Endodermal cell (in vitro differentiated cells): ENCODE measurements at regions not wholly inside any gene's neighbourhood (a gene's known extent, or its start where the extent isn't known, plus 50 kb on each side); places are given as distances from the start of the nearest gene placed in this dataset.

Experiments used
- DNase-seq: peaks from one replicate; pipeline ENCODE4 v3.0.0-alpha.2; 2017
- H3K27ac ChIP-seq: 2 replicates; pipeline ENCODE4 v1.5.1; 2013; ENCODE audit warnings: mild to moderate bottlenecking, low read depth, low read length, moderate library complexity
- H3K27me3 ChIP-seq: 2 replicates; pipeline ENCODE4 v1.6.1; 2013; ENCODE audit warnings: mild to moderate bottlenecking, low read length, moderate library complexity; ENCODE audit not compliant: insufficient read depth, control insufficient read depth, poor library complexity, severe bottlenecking
- H3K36me3 ChIP-seq: 2 replicates; pipeline ENCODE4 v1.7.0; 2013; ENCODE audit warnings: mild to moderate bottlenecking, low read length, moderate library complexity; ENCODE audit not compliant: control insufficient read depth, insufficient read depth
- H3K4me1 ChIP-seq: one replicate; pipeline ENCODE4 v1.7.0; 2013; ENCODE audit warnings: low read length; ENCODE audit not compliant: control insufficient read depth, insufficient read depth
- H3K4me3 ChIP-seq: 2 replicates; pipeline ENCODE4 v1.5.1; 2013; ENCODE audit warnings: mild to moderate bottlenecking, low read length, moderate library complexity
- H3K9ac ChIP-seq: 2 replicates; pipeline ENCODE4 v1.6.1; 2013; ENCODE audit warnings: mild to moderate bottlenecking, low read length, moderate library complexity; ENCODE audit not compliant: poor library complexity, severe bottlenecking; ENCODE audit errors: extremely low read depth
- H3K9me3 ChIP-seq: 2 replicates; pipeline ENCODE4 v1.6.1; 2013; ENCODE audit warnings: mild to moderate bottlenecking, low read length, moderate library complexity; ENCODE audit not compliant: control insufficient read depth
- H3K27ac Mint-ChIP-seq: 2 replicates; pipeline ENCODE4 v1.8.0; 2020; ENCODE audit warnings: mixed read lengths
- H3K27me3 Mint-ChIP-seq: 2 replicates; pipeline ENCODE4 v1.8.0; 2021; ENCODE audit warnings: mild to moderate bottlenecking, mixed read lengths; ENCODE audit not compliant: insufficient read depth
- H3K36me3 Mint-ChIP-seq: 2 replicates; pipeline ENCODE4 v1.8.0; 2020; ENCODE audit warnings: low read depth, mixed read lengths
- H3K4me1 Mint-ChIP-seq: 2 replicates; pipeline ENCODE4 v1.8.0; 2020; ENCODE audit warnings: mixed read lengths
- H3K4me3 Mint-ChIP-seq: 2 replicates; pipeline ENCODE4 v1.8.0; 2020; ENCODE audit warnings: mild to moderate bottlenecking, moderate library complexity, mixed read lengths
- H3K9me3 Mint-ChIP-seq: 2 replicates; pipeline ENCODE4 v1.8.0; 2020; ENCODE audit warnings: mild to moderate bottlenecking, mixed read lengths
- WGBS, 2 experiments: methylation state at CpG; one replicate each; pipeline versions ENCODE4 v1.1.5 to v1.1.7; 2013; ENCODE audit warnings: missing lambda C conversion rate in 2 of 2, mixed read lengths in 1 of 2; ENCODE audit not compliant: insufficient coverage in 1 of 2, insufficient read length in 1 of 2; 5-methylcytosine and 5-hydroxymethylcytosine counted together
- TF ChIP-seq, protein P1 (sequence below): fragments of 200-600 bp; sonication (generic); conservative IDR thresholded peaks from 2 replicates; pipeline ENCODE4 v1.5.0; 2021; ENCODE audit warnings: antibody characterized with exemption, mild to moderate bottlenecking

DNA sequence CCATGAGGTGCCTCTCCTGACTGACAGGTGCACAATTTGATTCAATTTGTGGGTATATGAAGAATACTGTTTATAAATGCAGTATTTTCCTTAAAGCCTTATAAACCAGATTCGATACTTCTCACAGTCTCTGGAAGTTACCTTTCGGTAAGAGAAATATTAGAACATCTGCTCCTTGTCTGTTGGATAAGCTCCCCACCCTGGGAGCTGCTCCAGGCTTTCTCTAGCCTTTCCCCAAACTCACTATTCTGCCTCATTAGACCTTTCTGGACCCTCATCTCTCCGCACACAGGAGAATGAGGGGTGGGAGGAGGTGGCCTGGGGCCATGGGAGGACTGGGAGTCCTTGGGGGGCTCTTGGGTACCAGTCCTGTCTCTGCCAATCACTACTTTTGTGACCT, 59.8 kb upstream of the TBC1D21 start:
- 84 to 100% methylated on average over 2 to 3 of the region's 3 CpGs for WGBS, 2 experiments
- no peaks in the 10 kb centered on the region for H3K36me3 Mint-ChIP-seq

DNA sequence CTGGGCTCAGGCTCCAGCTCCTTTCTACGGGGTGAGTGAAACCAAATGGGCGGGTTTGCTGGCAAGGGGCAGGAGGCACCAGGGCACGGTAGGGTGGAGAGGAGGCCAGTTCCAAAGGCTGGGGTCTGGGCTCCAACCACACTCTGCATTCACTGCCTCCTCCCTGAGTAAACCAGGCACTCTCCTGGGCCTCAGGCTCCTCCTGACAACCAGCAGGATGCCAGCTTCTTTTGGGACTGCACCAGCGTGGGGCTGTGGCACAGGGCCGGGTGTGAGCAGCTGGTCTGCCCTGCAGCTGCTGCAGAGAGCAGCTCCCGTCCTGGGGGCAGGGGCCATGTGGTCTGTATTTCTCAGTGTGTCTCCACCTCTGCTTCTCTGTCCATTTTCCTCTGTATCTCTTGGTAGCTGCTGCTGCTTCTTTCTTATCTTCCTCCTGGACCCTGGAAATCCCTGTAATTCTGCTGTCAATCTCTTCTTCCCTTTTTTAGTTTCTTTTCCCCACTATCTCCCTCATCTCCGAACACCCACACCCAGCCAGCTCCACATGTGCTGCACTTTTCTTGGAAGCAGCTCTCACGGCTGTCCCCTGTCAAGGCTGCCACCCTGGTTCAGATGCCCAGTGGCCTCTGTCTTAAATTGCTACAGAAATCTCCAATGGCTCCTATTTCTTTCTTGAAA, 54.9 kb upstream of the TBC1D21 start:
- Histone ChIP-seq H3K4me1 (no peaks in the 10 kb centered on the region), H3K9me3 (peaks cover 6% of the 10 kb centered on the region), H3K4me3 (no peak overlapping the region), H3K27ac (no peak overlapping the region), H3K36me3 (no peaks in the 10 kb centered on the region), H3K9ac (no peak overlapping the region), H3K27me3 (peaks cover 24% of the 10 kb centered on the region)
- H3K27me3 Mint-ChIP-seq = peaks cover 7% of the 10 kb centered on the region
- no peak overlapping the region for H3K4me3 Mint-ChIP-seq
- TF ChIP-seq, protein P1, sequence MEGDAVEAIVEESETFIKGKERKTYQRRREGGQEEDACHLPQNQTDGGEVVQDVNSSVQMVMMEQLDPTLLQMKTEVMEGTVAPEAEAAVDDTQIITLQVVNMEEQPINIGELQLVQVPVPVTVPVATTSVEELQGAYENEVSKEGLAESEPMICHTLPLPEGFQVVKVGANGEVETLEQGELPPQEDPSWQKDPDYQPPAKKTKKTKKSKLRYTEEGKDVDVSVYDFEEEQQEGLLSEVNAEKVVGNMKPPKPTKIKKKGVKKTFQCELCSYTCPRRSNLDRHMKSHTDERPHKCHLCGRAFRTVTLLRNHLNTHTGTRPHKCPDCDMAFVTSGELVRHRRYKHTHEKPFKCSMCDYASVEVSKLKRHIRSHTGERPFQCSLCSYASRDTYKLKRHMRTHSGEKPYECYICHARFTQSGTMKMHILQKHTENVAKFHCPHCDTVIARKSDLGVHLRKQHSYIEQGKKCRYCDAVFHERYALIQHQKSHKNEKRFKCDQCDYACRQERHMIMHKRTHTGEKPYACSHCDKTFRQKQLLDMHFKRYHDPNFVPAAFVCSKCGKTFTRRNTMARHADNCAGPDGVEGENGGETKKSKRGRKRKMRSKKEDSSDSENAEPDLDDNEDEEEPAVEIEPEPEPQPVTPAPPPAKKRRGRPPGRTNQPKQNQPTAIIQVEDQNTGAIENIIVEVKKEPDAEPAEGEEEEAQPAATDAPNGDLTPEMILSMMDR = no peak
- DNase-seq = no peak
- H3K9me3 Mint-ChIP-seq = no peaks in the 10 kb centered on the region
- H3K27ac Mint-ChIP-seq = no peak overlapping the region
- no peaks in the 10 kb centered on the region for H3K36me3 Mint-ChIP-seq
- no peaks in the 10 kb centered on the region for H3K4me1 Mint-ChIP-seq
- WGBS, 2 experiments = 73 to 86% methylated on average over 7 to 8 of the region's 8 CpGs

More for the DNA sequence above, 59.8 kb upstream of the TBC1D21 start:
- Mint-ChIP-seq H3K27me3 (peaks cover 8% of the 10 kb centered on the region), H3K27ac (no peak overlapping the region), H3K4me3 (no peak overlapping the region), H3K9me3 (no peaks in the 10 kb centered on the region), H3K4me1 (no peaks in the 10 kb centered on the region)
- Histone ChIP-seq H3K27ac (no peak overlapping the region), H3K27me3 (peaks cover 62% of the 10 kb centered on the region), H3K36me3 (no peaks in the 10 kb centered on the region), H3K9ac (no peak overlapping the region), H3K4me3 (no peak overlapping the region), H3K9me3 (peaks cover 6% of the 10 kb centered on the region), H3K4me1 (no peaks in the 10 kb centered on the region)
- TF ChIP-seq, protein P1 = no peak
- no peak for DNase-seq

DNA sequence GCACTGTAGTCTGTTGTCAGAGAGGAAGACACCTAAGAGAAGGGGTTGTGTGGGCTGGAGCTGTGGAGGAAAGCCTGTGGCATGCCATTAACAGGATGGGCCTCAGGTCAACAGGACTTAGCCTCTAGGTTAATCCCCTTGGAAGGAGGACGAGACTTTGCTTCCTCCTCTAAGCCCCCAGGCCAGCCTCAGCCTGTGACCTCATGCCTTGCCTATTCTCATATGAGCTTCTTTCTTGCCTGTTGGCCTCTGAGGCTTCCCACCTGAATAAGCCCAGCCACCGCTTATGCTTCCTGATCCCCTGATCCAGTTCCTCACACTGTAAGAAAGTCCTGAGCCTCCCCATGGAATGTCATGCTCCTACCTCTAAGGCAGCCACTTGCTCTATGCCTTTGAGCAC, 52.2 kb upstream of the TBC1D21 start:
- DNase-seq = no peak
- Histone ChIP-seq H3K27me3 (peaks cover under 1% of the 10 kb centered on the region), H3K9me3 (no peaks in the 10 kb centered on the region), H3K27ac (no peak overlapping the region), H3K9ac (no peak overlapping the region), H3K4me3 (no peak overlapping the region), H3K36me3 (no peaks in the 10 kb centered on the region), H3K4me1 (no peaks in the 10 kb centered on the region)
- H3K9me3 Mint-ChIP-seq = no peaks in the 10 kb centered on the region
- no peaks in the 10 kb centered on the region for H3K36me3 Mint-ChIP-seq
- no peak overlapping the region for H3K4me3 Mint-ChIP-seq
- H3K27me3 Mint-ChIP-seq = peaks cover 7% of the 10 kb centered on the region
- TF ChIP-seq, protein P1 = no peak
- H3K4me1 Mint-ChIP-seq = no peaks in the 10 kb centered on the region
- WGBS, 2 experiments = 80 to 92% methylated on average over 2 of the region's 2 CpGs
- no peak overlapping the region for H3K27ac Mint-ChIP-seq
